Activated B cell treated with CpG ODN at 0.5 μM for 24 hours (primary cell): ENCODE measurements at regions not wholly inside any gene's neighbourhood (a gene's known extent, or its start where the extent isn't known, plus 50 kb on each side); places are given as distances from the start of the nearest gene placed in this dataset.

Experiments
- ATAC-seq: fragments of 200-7000 bp; cut with Tn5 transposase; one replicate; pipeline ENCODE4 v1.10.0; 2021; ENCODE audit warnings: low read depth, mild to moderate bottlenecking, moderate library complexity
- CTCF ChIA-PET: fragments of 350-600 bp; sonication (Branson Sonifier 250); formaldehyde crosslinking; loops from one replicate; lab custom pipeline; 2021; ENCODE audit warnings: antibody characterized with exemption; lab: Charles Lee
- POLR2A ChIA-PET: fragments of 350-600 bp; sonication (Branson Sonifier 250); formaldehyde crosslinking; loops from one replicate; lab custom pipeline; 2021; ENCODE audit warnings: antibody characterized with exemption; lab: Charles Lee
- DNase-seq: peaks from one replicate; pipeline ENCODE4 v3.0.0; 2022
- H3K27ac Mint-ChIP-seq: one replicate; pipeline ENCODE4 v1.8.0; 2020; ENCODE audit warnings: mixed read lengths
- H3K27me3 Mint-ChIP-seq: one replicate; pipeline ENCODE4 v1.8.0; 2021; ENCODE audit warnings: mixed read lengths
- H3K36me3 Mint-ChIP-seq: one replicate; pipeline ENCODE4 v1.8.0; 2021; ENCODE audit warnings: low read depth, mixed read lengths
- H3K4me1 Mint-ChIP-seq: one replicate; pipeline ENCODE4 v1.8.0; 2021; ENCODE audit warnings: mixed read lengths
- H3K4me3 Mint-ChIP-seq: one replicate; pipeline ENCODE4 v1.8.0; 2020; ENCODE audit warnings: mild to moderate bottlenecking, mixed read lengths
- H3K9me3 Mint-ChIP-seq: one replicate; pipeline ENCODE4 v1.8.0; 2020; ENCODE audit warnings: mixed read lengths
- intact Hi-C: fragments of 100-400 bp; cut with micrococcal nuclease; formaldehyde crosslinking; loops from one replicate; pipeline ENCODE4 v1.15.1; 2024
- TF ChIP-seq, protein P1 (sequence below): fragments of 200-600 bp; IDR thresholded peaks from one replicate; pipeline ENCODE4 v1.8.0; 2022; ENCODE audit warnings: antibody characterized with exemption, mild to moderate bottlenecking

DNA sequence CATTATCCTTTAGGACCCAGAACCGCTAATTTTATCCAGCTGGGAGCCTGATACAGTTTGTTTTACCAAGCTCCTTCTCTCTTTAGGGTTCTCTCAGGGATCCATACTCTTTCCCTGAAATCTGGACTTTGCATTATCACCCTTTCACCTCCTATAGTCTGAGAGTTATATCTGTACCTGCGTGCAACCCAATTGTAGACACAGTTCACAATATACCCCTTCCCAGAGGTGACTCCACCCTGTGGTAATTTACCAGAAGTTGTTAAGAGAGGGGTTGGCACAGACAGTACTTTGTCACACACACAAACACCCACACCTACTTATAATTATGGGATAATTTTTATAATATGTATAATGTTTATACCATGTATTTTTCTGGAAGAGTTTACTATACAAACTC lies 275.8 kb upstream of the NR3C2 start:
- Mint-ChIP-seq H3K9me3 (peaks cover 2% of the 10 kb centered on the region), H3K27ac (no peak overlapping the region), H3K4me1 (no peaks in the 10 kb centered on the region), H3K27me3 (no peaks in the 10 kb centered on the region), H3K4me3 (no peak overlapping the region), H3K36me3 (no peaks in the 10 kb centered on the region)
- CTCF ChIA-PET, result no interaction called here
- DNase-seq, result no peak
- intact Hi-C loops, result no loop called here
- POLR2A ChIA-PET, result no interaction called here
- no peak for ATAC-seq
- TF ChIP-seq, protein P1, sequence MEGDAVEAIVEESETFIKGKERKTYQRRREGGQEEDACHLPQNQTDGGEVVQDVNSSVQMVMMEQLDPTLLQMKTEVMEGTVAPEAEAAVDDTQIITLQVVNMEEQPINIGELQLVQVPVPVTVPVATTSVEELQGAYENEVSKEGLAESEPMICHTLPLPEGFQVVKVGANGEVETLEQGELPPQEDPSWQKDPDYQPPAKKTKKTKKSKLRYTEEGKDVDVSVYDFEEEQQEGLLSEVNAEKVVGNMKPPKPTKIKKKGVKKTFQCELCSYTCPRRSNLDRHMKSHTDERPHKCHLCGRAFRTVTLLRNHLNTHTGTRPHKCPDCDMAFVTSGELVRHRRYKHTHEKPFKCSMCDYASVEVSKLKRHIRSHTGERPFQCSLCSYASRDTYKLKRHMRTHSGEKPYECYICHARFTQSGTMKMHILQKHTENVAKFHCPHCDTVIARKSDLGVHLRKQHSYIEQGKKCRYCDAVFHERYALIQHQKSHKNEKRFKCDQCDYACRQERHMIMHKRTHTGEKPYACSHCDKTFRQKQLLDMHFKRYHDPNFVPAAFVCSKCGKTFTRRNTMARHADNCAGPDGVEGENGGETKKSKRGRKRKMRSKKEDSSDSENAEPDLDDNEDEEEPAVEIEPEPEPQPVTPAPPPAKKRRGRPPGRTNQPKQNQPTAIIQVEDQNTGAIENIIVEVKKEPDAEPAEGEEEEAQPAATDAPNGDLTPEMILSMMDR, result no peak

DNA sequence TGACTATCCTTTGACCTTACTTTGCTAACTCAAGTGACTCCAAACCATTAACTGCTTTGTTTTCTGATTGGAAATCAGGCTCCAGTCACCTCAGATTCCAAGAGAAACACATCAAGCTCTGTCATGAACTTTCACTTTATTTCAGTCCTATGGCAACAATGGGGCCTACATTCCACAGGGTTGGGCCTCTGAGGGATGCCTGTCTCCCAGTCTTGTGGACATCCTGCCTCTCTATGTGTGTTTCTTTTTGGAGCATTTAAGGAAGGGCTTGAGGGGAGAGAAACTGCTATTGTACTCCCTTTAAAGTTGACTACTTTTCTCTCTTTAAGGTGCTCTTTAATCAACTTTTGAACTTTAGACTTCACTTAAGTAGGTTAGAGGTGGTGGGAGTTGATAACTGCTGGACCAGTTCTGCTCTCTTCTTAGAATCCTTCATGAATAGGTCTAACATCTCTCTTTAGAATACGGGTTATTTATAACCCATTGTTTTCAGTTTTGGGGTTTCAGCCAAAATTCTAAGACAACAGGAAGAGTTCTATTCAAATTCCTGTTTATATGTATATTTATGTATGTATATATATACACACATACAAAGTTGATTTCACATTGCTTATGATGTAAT lies 274.3 kb upstream of the NR3C2 start:
- no peak for ATAC-seq
- TF ChIP-seq, protein P1, result no peak
- Mint-ChIP-seq H3K9me3 (peaks cover 2% of the 10 kb centered on the region), H3K4me3 (no peak overlapping the region), H3K27ac (no peak overlapping the region), H3K4me1 (no peaks in the 10 kb centered on the region), H3K27me3 (no peaks in the 10 kb centered on the region), H3K36me3 (no peaks in the 10 kb centered on the region)
- no peak for DNase-seq
- intact Hi-C loops, result no loop called here
- CTCF ChIA-PET, result no interaction called here
- POLR2A ChIA-PET, result no interaction called here

DNA sequence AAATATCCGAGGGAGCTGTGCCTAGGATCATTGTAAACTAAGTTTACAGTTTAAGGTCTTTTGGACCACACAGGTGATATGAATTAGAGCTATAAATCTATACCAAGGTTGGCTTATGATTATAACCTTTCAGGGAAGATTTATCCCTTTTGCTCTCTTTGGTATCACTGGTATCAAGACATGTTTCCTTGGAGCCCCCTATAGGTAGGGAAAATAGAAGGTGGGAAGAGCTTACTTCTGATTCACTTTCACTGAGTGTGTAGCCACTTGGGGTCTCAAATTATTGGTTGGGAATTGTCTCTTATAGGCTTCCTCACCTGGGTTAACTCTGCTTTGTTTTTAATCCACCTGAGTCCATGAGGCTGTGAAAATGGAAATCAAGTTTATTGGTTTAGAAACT lies 262.1 kb upstream of the NR3C2 start:
- ChIA-PET POLR2A (no interaction called here), CTCF (no interaction called here)
- no peaks in the 10 kb centered on the region for H3K27me3 Mint-ChIP-seq
- H3K4me1 Mint-ChIP-seq, result no peaks in the 10 kb centered on the region
- no peak for ATAC-seq
- DNase-seq, result no peak
- H3K9me3 Mint-ChIP-seq, result peaks cover 3% of the 10 kb centered on the region
- H3K4me3 Mint-ChIP-seq, result no peak overlapping the region
- intact Hi-C loops, result no loop called here
- TF ChIP-seq, protein P1, result no peak
- no peak overlapping the region for H3K27ac Mint-ChIP-seq
- no peaks in the 10 kb centered on the region for H3K36me3 Mint-ChIP-seq

DNA sequence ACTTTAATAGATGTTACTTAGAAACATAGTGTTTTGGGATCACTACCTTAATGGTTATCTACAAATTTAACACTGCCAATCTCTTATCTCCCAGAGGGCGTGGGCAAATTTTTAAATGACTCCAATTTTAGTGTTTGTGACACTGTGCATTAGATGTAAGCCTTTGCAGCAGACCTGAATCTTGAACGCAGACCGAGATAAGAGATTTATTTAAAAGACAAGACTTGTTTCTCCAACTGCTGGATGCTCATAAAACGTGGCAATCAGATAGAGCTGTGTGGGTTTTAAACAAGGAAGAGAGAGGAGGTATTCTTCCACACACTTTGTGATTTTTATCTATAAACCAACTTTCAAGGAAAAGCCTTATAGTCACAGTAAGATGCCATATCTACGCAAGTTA lies 252.5 kb upstream of the NR3C2 start:
- Mint-ChIP-seq H3K36me3 (no peaks in the 10 kb centered on the region), H3K4me3 (no peak overlapping the region), H3K9me3 (no peaks in the 10 kb centered on the region), H3K4me1 (no peaks in the 10 kb centered on the region), H3K27ac (no peak overlapping the region), H3K27me3 (no peaks in the 10 kb centered on the region)
- no peak for DNase-seq
- no peak for ATAC-seq
- ChIA-PET POLR2A (no interaction called here), CTCF (no interaction called here)
- intact Hi-C loops, result no loop called here
- TF ChIP-seq, protein P1, result no peak

DNA sequence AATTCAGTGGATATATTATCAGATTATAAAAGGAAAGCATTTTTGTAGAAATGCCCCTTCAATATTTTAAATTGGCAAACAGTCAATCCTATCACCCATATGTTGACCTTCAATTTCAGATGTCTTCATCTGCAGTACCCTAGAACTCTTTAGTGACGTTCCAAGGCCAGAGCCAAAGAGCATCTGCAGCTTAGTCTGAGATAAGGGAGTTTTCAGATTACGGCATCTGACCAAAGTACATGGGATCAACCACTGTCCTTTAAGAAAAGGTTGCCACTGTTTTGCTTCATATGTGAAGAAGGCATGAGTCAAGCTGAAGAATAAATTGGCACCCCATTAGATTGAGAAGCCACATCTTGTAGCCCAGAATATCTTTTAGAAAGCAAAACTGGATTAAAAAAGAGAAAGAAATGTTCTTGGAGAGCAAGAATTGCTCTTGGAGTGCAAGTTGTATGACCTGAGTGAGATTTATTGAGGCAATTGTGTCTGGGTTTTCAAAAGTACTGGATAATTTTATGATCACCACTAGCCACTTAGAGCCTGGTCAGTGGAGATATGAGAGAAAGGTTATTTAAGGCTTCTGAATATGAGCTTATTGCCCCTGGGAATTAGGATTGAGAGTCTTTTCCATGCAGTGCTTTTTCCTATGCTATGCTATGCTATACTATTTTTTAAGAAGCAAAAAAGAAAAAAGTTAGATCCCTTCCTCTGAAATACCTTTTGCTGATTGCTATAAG lies 251.9 kb upstream of the NR3C2 start:
- TF ChIP-seq, protein P1, result no peak
- no peaks in the 10 kb centered on the region for H3K27me3 Mint-ChIP-seq
- ChIA-PET CTCF (no interaction called here), POLR2A (no interaction called here)
- no peaks in the 10 kb centered on the region for H3K4me1 Mint-ChIP-seq
- H3K27ac Mint-ChIP-seq, result no peak overlapping the region
- DNase-seq (no peak), ATAC-seq (no peak)
- intact Hi-C loops, result no loop called here
- H3K36me3 Mint-ChIP-seq, result no peaks in the 10 kb centered on the region
- H3K4me3 Mint-ChIP-seq, result no peak overlapping the region
- H3K9me3 Mint-ChIP-seq, result no peaks in the 10 kb centered on the region
